Lower leg skin (tissue), 3 donors: ENCODE measurements at regions not wholly inside any gene's neighbourhood (a gene's known extent, or its start where the extent isn't known, plus 50 kb on each side); places are given as distances from the start of the nearest gene placed in this dataset.

Source experiments
- CTCF ChIP-seq, 3 donors: fragments of 450-650 bp; IDR thresholded peaks; one replicate each; pipeline ENCODE4 v1.5.1; 2016; ENCODE audit warnings: antibody characterized with exemption in 3 of 3, mild to moderate bottlenecking in 3 of 3, moderate library complexity in 2 of 3
- POLR2A ChIP-seq, 2 donors: fragments of 450-650 bp; IDR thresholded peaks; one replicate each; pipeline ENCODE4 v1.6.1; 2016 to 2017; ENCODE audit warnings: antibody characterized with exemption in 2 of 2, mild to moderate bottlenecking in 1 of 2, moderate library complexity in 1 of 2

GRCh38 chr22:48929276-48929790, 898.3 kb downstream of the BRD1 start:
- TF ChIP-seq CTCF (IDR thresholded peaks at IDR 0.05) (no peak), POLR2A (IDR thresholded peaks at IDR 0.05) (no peak)
